Vagina (tissue), 2 donors: ENCODE measurements at regions not wholly inside any gene's neighbourhood (a gene's known extent, or its start where the extent isn't known, plus 50 kb on each side); places are given as distances from the start of the nearest gene placed in this dataset.

Source experiments
- DNase-seq, 2 donors: peaks; one replicate each; pipeline ENCODE4 v3.0.0-alpha.2; 2017; ENCODE audit errors: extremely low spot score in 2 of 2
- H3K27ac ChIP-seq: fragments of 200-600 bp; sonication (generic); one replicate; pipeline ENCODE4 v1.5.1; 2019
- H3K27me3 ChIP-seq: fragments of 200-600 bp; sonication (generic); one replicate; pipeline ENCODE4 v1.5.1; 2019
- H3K36me3 ChIP-seq, 2 donors: fragments of 200-600 bp; sonication (generic); one replicate each; pipeline ENCODE4 v1.5.1; 2017 to 2019
- H3K4me1 ChIP-seq: fragments of 200-600 bp; sonication (generic); one replicate; pipeline ENCODE4 v1.5.1; 2019
- H3K4me3 ChIP-seq, 2 donors: fragments of 200-600 bp; sonication (generic); 1 replicate in 1 of 2; 2 replicates in 1 of 2; pipeline ENCODE4 v1.5.1; 2016 to 2019
- H3K9me3 ChIP-seq: fragments of 200-600 bp; sonication (generic); one replicate; pipeline ENCODE4 v1.5.1; 2019
- POLR2A ChIP-seq, 2 donors: fragments of 450-650 bp; IDR thresholded peaks; one replicate each; pipeline ENCODE4 v1.6.1; 2017; ENCODE audit warnings: antibody characterized with exemption in 2 of 2, mild to moderate bottlenecking in 2 of 2, moderate library complexity in 2 of 2
- POLR2AphosphoS5 ChIP-seq, 2 donors: sonication (generic); formaldehyde crosslinking; IDR thresholded peaks; one replicate each; pipeline ENCODE4 v1.9.0; 2017; ENCODE audit warnings: antibody characterized with exemption in 2 of 2, mild to moderate bottlenecking in 2 of 2, low read depth in 1 of 2; ENCODE audit not compliant: insufficient read depth in 1 of 2
- intact Hi-C: fragments of 100-400 bp; cut with DNase I; formaldehyde crosslinking; loops from one replicate; pipeline ENCODE4 v1.15.1; 2023
- TF ChIP-seq, protein P1 (sequence below), 3 experiments: fragments of 450-650 bp in 2 of 3; fragments of 200-600 bp in 1 of 3; sonication (generic) in 1 of 3; IDR thresholded peaks; one replicate each; pipeline ENCODE4 v1.5.1; 2017 to 2019; ENCODE audit warnings: antibody characterized with exemption in 3 of 3, mild to moderate bottlenecking in 2 of 3, moderate library complexity in 2 of 3

DNA sequence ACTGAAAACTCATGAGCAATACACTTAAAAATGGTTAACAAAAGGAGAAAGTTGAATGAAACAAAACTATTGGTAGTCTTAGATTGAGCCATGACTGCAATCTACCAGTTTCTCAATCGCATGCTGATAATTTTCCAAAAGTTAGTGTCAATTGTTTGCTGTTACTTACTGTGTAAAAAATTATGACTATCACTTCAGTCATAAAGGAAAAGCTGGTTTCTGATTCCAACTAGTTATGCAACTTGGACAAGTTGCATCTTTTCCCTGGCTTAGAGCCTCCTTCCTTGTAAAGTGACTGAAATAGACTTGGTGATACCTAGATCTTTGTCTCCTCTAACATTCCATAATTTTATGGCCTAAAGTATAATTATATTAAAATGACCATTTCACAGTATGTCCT is 88.3 kb upstream of the PAK5 start:
- intact Hi-C loops: no loop called here
- no peak overlapping the region for H3K27ac ChIP-seq
- H3K9me3 ChIP-seq: no peaks in the 10 kb centered on the region
- no peaks in the 10 kb centered on the region for H3K27me3 ChIP-seq
- H3K4me3 ChIP-seq: no peak overlapping the region
- no peaks in the 10 kb centered on the region for H3K4me1 ChIP-seq
- H3K36me3 ChIP-seq: no peaks in the 10 kb centered on the region
- TF ChIP-seq, protein P1, sequence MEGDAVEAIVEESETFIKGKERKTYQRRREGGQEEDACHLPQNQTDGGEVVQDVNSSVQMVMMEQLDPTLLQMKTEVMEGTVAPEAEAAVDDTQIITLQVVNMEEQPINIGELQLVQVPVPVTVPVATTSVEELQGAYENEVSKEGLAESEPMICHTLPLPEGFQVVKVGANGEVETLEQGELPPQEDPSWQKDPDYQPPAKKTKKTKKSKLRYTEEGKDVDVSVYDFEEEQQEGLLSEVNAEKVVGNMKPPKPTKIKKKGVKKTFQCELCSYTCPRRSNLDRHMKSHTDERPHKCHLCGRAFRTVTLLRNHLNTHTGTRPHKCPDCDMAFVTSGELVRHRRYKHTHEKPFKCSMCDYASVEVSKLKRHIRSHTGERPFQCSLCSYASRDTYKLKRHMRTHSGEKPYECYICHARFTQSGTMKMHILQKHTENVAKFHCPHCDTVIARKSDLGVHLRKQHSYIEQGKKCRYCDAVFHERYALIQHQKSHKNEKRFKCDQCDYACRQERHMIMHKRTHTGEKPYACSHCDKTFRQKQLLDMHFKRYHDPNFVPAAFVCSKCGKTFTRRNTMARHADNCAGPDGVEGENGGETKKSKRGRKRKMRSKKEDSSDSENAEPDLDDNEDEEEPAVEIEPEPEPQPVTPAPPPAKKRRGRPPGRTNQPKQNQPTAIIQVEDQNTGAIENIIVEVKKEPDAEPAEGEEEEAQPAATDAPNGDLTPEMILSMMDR (IDR thresholded peaks at IDR 0.05): no peak
- TF ChIP-seq POLR2A (IDR thresholded peaks at IDR 0.05) (no peak), POLR2AphosphoS5 (IDR thresholded peaks at IDR 0.05; ENCODE audit: insufficient read depth in 1 of 2, low read depth in 1 of 2) (peak in 1 of 2 donors; percentile 67)
- no peak for DNase-seq

DNA sequence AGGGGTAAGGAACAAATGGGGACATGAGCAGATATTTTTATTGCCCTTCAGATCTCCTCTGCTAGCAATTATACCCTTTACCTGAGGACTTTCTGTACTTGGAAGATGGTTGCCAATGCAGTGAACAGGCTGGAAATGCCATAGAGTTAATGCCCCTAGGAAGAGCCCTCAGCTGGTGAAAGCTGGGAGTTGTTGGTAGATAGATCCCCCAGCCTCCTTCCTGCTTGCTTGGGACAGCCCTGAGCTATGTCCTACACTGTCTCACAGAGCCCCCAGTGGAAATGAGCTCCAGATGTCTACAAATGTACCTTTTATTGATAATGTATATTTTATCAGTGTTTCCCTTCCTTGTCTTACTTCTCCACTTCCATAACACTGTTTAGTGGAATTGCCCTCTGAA is 87.6 kb upstream of the PAK5 start:
- no peak for DNase-seq
- intact Hi-C loops: no loop called here
- H3K27me3 ChIP-seq: no peaks in the 10 kb centered on the region
- TF ChIP-seq POLR2AphosphoS5 (IDR thresholded peaks at IDR 0.05; ENCODE audit: insufficient read depth in 1 of 2, low read depth in 1 of 2) (no peak), POLR2A (IDR thresholded peaks at IDR 0.05) (no peak)
- TF ChIP-seq, protein P1 (IDR thresholded peaks at IDR 0.05): no peak
- H3K36me3 ChIP-seq: no peaks in the 10 kb centered on the region
- H3K4me1 ChIP-seq: no peaks in the 10 kb centered on the region
- no peaks in the 10 kb centered on the region for H3K9me3 ChIP-seq
- H3K27ac ChIP-seq: no peak overlapping the region
- no peak overlapping the region for H3K4me3 ChIP-seq

DNA sequence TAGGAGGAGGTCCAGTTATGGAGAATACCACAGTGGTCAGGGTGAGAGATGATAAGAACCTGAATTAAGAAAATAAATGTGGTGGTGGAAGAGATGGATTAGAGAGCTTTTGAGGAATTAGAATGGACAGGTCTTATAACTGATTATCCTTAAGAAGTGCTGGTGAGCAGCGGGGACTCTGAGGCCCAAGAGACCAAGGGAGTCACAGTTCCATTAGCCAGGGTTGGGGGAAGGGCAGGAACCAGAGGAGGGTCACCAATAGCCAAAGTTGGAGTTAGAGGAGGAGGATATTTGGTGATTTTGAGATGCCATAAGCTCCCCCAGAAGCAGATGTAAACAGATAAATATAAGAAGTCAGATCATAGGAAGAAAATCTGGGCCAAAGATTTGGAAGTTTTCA is 87.1 kb upstream of the PAK5 start:
- intact Hi-C loops: no loop called here
- Histone ChIP-seq H3K27ac (no peak overlapping the region), H3K27me3 (no peaks in the 10 kb centered on the region), H3K36me3 (no peaks in the 10 kb centered on the region), H3K4me1 (no peaks in the 10 kb centered on the region), H3K4me3 (no peak overlapping the region), H3K9me3 (no peaks in the 10 kb centered on the region)
- TF ChIP-seq POLR2A (IDR thresholded peaks at IDR 0.05) (no peak), POLR2AphosphoS5 (IDR thresholded peaks at IDR 0.05; ENCODE audit: insufficient read depth in 1 of 2, low read depth in 1 of 2) (no peak)
- TF ChIP-seq, protein P1 (IDR thresholded peaks at IDR 0.05): no peak
- DNase-seq: no peak

DNA sequence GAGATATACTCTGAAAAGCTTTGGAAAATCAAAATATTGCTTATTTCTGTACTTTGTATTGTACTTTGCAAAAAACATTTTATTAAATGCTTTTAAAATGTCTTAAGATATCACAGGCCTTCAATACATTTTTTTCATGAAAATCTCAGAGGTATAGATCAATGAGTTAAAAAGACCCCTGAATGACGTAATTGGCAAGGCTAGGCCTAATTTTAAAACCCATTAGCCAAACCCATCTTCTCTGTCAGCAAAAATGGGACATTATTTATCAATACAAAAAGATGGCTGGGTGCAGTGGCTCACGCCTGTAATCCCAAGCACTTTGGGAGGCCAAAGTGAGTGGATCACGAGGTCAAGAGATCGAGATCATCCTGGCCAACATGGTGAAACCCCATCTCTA is 84.8 kb upstream of the PAK5 start:
- intact Hi-C loops: no loop called here
- TF ChIP-seq, protein P1 (IDR thresholded peaks at IDR 0.05): no peak
- TF ChIP-seq POLR2AphosphoS5 (IDR thresholded peaks at IDR 0.05; ENCODE audit: insufficient read depth in 1 of 2, low read depth in 1 of 2): no peak
- no peak for TF ChIP-seq POLR2A (IDR thresholded peaks at IDR 0.05)
- Histone ChIP-seq H3K4me1 (no peaks in the 10 kb centered on the region), H3K9me3 (no peaks in the 10 kb centered on the region), H3K36me3 (no peaks in the 10 kb centered on the region), H3K4me3 (no peak overlapping the region), H3K27ac (no peak overlapping the region), H3K27me3 (no peaks in the 10 kb centered on the region)
- DNase-seq: no peak

DNA sequence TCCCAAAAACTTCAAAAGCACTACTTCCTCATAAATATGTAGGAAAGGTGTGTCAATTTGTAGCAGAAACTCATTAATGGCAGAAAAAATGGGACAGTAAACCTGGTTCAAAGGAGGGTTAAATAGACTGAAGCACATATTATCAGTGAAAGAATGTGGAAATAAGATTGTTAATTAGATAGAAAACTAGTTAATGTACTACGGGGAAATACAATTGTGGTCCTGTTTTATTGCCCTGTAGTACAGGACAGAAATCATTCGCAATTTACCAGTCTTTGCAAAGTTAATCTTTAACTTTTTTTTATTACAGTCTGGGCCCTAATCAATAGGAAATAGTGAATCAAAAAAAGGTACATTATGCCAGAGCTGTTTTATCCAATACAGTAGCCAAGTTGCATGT is 82.0 kb upstream of the PAK5 start:
- no peaks in the 10 kb centered on the region for H3K4me1 ChIP-seq
- intact Hi-C loops: no loop called here
- TF ChIP-seq, protein P1 (IDR thresholded peaks at IDR 0.05): no peak
- TF ChIP-seq POLR2A (IDR thresholded peaks at IDR 0.05) (no peak), POLR2AphosphoS5 (IDR thresholded peaks at IDR 0.05; ENCODE audit: insufficient read depth in 1 of 2, low read depth in 1 of 2) (no peak)
- no peak for DNase-seq
- no peaks in the 10 kb centered on the region for H3K36me3 ChIP-seq
- no peak overlapping the region for H3K27ac ChIP-seq
- no peak overlapping the region for H3K4me3 ChIP-seq
- no peaks in the 10 kb centered on the region for H3K9me3 ChIP-seq
- H3K27me3 ChIP-seq: no peaks in the 10 kb centered on the region
